ENCODE measurements at regions not wholly inside any gene's neighbourhood (a gene's known extent, or its start where the extent isn't known, plus 50 kb on each side); places are given as distances from the start of the nearest gene placed in this dataset.

- no peak for DNase-seq (ENCODE audit: low read depth)
Observed at GRCh38 chr7:32346253-32346652, 143.9 kb downstream of the LSM5 start.

- DNase-seq (ENCODE audit: low read depth), result no peak
Observed at GRCh38 chr7:32336726-32337125, 153.5 kb downstream of the LSM5 start.

- no peak for DNase-seq (ENCODE audit: low read depth)
Observed at GRCh38 chr7:32335107-32335506, 155.1 kb downstream of the LSM5 start.

GRCh38 chr7:32330602-32331001 lies 159.6 kb downstream of the LSM5 start:
- DNase-seq (ENCODE audit: low read depth), result no peak

- no peak for DNase-seq (ENCODE audit: low read depth)
Observed at GRCh38 chr7:32326078-32326477, 164.1 kb downstream of the LSM5 start.

DNA sequence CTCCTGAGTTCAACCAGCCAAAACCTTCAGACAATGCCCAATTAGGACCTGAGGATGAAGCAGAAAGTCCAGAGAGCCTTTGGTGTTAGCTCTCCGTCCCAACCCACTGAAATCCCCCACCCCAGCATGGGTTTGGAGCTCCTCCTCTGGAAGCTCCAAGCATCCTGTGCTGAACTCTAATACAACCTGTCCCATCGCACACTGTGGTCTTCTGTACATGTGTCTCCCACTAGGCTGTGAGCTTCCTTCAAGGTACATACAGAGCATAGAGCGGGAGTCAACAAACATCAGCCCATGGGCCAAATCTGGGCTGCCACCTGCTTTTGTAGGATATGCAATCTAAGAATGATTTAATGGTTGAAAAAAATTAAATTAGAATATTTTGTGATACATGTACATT lies 166.5 kb downstream of the LSM5 start:
- DNase-seq (ENCODE audit: low read depth), result no peak

DNA sequence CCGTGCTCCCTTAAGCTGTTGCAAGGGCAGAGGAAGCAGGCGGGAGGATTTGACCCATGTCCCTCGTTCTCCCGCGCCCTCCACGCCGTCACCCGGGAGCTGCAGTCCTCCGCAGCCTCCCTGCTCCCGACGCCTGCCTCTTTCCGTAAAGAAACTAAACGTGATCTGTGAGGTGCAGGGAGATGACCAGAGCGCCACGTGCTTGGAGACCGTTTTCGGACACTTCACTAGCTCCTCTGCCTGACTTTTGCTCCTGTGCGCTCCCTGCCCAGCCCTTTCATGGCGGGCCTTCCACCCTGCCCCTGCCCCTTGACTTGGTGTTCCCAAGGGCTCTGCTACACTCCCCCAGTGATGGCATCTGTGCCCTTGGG lies 171.2 kb downstream of the LSM5 start:
- no peak for DNase-seq (ENCODE audit: low read depth)

DNA sequence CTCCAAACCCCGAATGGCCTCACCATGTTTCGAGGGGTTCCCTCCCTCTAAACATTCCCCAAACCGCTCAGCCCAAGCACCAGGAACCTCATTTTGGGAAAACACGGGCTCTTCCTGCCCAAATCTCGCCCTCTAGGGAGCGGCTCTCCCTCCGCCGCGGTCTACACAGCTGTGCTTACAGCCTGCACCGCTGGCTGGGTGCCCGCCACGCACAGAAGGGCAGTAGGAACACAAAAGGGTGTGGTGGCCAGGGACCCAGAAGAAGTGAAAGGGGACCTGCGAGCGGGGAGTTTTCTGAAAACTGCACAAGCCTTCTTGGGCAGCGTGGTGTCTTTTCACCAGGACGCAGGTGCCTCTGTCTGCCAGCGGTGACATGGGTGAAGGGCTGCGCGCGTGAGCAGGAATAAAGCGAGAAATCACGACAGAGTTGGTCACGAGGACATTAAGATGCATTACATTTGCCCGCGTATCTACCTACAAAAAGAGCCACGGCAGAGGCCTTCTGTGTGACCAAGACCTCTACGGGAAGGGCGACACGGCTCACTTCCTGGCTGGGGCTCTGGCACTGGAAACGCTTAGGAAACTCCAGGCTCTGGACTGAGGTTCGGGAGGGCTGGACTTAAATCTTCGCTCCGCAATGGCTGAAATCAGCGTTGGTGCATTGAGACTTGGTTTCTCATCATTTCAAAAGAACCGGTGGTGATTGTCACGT lies 171.7 kb downstream of the LSM5 start:
- DNase-seq (ENCODE audit: low read depth), result no peak

DNA sequence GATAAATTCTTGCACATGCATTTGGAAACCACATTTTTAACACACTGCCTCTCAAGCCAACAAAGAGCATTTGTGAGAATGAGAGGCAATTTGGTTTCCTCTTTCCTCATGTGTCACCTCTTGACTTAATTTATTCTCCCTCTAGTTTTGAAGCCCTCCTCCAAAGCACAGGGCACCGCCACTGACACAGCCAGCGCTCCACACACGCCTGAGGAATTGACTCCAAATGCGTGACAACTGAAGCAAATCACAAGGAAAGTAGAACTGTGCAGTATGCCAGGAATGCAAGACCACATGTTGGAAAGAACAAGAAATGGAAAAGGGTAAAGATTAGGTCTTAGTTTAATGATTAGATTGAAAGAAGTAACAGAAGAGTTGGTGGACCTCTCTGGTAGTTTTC lies 173.3 kb downstream of the LSM5 start:
- DNase-seq (ENCODE audit: low read depth), result no peak

DNA sequence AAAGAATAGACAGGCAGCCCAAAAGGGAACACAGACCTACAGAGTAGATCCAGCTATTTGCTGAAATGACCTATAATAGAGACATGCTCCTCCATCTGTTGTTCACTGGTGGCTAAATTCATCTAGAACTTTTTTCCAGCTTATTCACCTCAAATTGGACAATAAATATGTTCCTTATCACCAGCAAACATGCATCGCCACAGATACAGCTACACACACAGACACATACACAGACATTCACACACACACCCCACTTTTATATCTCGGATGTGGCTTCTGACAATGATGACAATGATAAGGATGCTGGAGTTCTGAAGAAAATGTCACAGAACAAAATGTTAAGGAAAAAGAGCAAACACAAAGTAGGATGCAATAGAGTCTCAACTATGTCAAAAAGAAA lies 175.4 kb downstream of the LSM5 start:
- no peak for DNase-seq (ENCODE audit: low read depth)

DNA sequence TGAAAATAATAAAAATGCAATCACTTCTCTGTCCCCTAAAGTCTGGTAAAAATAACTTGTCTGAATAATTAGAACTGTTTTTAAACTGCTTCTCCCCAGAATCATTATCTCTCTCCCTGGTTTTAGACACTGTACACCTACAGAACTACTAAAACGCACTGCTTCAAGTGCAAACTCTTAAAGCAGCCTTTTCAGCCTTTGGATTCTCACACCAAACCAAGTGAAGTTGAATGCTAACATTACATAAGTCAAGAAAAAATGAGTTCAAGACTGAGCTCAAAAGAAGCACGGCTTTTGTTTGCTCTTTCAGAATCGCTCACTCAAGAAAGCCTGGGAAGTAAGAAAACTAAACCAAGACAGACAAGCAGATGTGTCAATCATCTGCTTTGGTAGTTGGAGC lies 188.8 kb downstream of the LSM5 start:
- no peak for DNase-seq (ENCODE audit: low read depth)

GRCh38 chr7:32299133-32299702 lies 191.0 kb downstream of the LSM5 start:
- no peak for DNase-seq (ENCODE audit: low read depth)

- no peak for DNase-seq (ENCODE audit: low read depth)
Observed at GRCh38 chr7:32298408-32299132, 191.6 kb downstream of the LSM5 start.

- DNase-seq (ENCODE audit: low read depth), result no peak
Observed at GRCh38 chr7:32293833-32294232, 196.3 kb downstream of the LSM5 start.

- DNase-seq (ENCODE audit: low read depth), result no peak
Observed at GRCh38 chr7:32289651-32290414, 200.3 kb downstream of the LSM5 start.

- no peak for DNase-seq (ENCODE audit: low read depth)
Observed at GRCh38 chr7:32285698-32286097, 204.5 kb downstream of the LSM5 start.

DNA sequence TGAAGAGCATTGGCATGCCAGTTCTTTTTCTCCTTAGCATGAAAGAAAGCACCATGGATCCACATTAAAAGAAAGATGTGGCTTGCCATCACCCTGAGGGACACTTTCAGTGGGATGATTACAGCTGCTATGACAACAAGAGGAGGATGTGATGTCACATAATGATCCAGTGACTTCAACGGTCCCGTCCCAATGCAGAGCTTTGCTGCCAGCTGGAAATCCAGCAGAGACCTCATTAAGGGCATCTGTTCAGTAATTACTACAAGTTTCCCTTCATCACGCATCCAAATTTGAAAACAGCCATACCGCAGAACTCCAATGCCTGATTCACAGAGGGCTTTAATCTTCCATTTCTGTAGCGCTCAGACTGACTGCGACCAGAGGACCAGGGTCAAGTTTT lies 206.6 kb downstream of the LSM5 start:
- DNase-seq (ENCODE audit: low read depth), result no peak

- no peak for DNase-seq (ENCODE audit: low read depth)
Observed at GRCh38 chr7:32279500-32279899, 209.3 kb upstream of the PDE1C start.

DNA sequence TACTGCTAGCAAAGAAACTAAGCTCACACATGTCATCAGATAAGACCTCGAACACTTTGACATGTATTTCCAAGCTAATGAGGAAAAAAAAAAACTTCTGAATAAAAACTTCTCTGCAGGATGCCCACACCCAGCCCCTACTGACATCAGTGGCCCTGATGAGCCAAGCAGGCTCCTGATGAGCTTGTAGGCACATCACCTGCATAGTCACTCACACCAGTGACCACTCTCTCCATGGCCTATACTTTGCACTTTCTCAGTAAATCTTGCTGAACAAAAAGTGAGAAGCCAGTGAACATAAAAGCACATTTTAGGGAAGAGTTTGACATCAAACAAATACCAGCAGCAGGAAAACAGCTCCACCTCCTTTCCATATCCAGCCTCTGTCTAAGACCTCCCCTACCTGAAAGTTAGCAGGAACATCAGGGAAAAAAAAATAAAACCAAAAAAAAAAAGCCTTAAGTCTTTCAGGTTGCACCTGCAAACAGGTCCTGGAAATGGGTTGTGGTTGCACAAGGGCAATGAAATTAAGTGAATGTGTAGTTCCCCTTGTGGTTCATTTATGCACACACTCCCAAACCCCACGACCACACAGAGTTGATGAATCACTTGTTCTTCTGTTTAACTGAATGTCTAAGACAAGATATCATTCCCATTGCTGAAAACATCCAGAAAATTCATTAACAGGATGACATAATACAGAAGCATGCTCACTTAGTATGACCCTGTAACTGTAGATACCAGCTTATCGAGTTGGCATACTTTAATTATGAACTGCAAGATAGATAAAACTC lies 205.2 kb upstream of the PDE1C start:
- DNase-seq (ENCODE audit: low read depth), result no peak

DNA sequence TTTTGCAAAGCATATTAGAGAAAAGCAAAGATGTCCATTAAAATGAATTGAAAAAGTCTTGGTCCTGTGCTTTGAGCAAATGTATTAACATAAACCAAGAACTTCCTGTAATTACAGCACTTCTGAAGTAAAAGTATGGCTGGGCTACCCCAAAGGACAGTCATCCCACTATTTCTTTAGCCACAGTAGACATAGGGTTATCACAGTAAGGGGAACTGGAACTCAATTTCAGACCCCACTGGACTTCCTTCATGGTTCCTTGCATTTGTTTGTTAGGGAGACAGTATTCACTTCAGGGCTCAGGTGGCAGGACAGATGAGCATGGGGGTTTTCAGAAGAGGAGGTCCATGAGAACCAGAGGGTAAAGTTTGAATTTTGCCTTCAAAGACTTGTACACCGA lies 203.1 kb upstream of the PDE1C start:
- no peak for DNase-seq (ENCODE audit: low read depth)

- DNase-seq (ENCODE audit: low read depth), result no peak
Observed at GRCh38 chr7:32266932-32267475, 196.8 kb upstream of the PDE1C start.

All from activated T-helper 9 cell treated with anti-CD3 and anti-CD28 coated beads, Interleukin-2, amount 50 U/mL, for 16 hours (primary cell).